ENCODE measurements at regions not wholly inside any gene's neighbourhood (a gene's known extent, or its start where the extent isn't known, plus 50 kb on each side); places are given as distances from the start of the nearest gene placed in this dataset.

- POLR2A ChIA-PET (ENCODE audit: partially characterized antibody) = no interaction called here
- Histone ChIP-seq H3K9ac (replicated peaks in 1 of 4; ENCODE audit: extremely low read depth in 1 of 4, low read depth in 3 of 4, low read length in 3 of 4) (no peak overlapping the region), H3K4me3 (ENCODE audit: extremely low read depth in 1 of 4, insufficient read depth in 2 of 4, low read depth in 3 of 4, low read length in 4 of 4) (no peak overlapping the region), H2BK120ac (replicated peaks; ENCODE audit: low read depth, low read length) (no peak overlapping the region), H2BK20ac (ENCODE audit: low read length) (no peak overlapping the region), H4K91ac (replicated peaks; ENCODE audit: insufficient read length, low read length) (no peak overlapping the region), H2BK5ac (ENCODE audit: low read depth, low read length) (no peak overlapping the region), H2BK12ac (ENCODE audit: low read depth, low read length) (no peak overlapping the region), H2BK15ac (ENCODE audit: low read length) (no peak overlapping the region), H3K36me3 (ENCODE audit: control insufficient read depth in 2 of 4, insufficient read depth in 4 of 4, low read length in 3 of 4) (no peaks in the 10 kb centered on the region), H3K79me2 (ENCODE audit: control insufficient read depth in 1 of 2, insufficient read depth in 2 of 2, low read length in 2 of 2) (no peaks in the 10 kb centered on the region), H3K27ac (ENCODE audit: low read depth, low read length) (no peak overlapping the region), H4K5ac (ENCODE audit: insufficient read length, low read depth, low read length) (no peak overlapping the region), H3K56ac (replicated peaks; ENCODE audit: insufficient read length, low read depth, low read length) (no peak overlapping the region), H3K18ac (ENCODE audit: extremely low read depth, low read length) (no peak overlapping the region), H3K27me3 (replicated peaks in 1 of 4; ENCODE audit: control insufficient read depth in 3 of 4, extremely low read depth in 1 of 4, insufficient read depth in 3 of 4, low read length in 3 of 4) (peaks cover 0 to 1% (median 0%) of the 10 kb centered on the region in 4 experiments; a peak in 1 of 7 replicates), H4K20me1 (replicated peaks in 1 of 2; ENCODE audit: control insufficient read depth in 1 of 2, insufficient read depth in 2 of 2, low read length in 2 of 2) (no peaks in the 10 kb centered on the region), H3K23ac (ENCODE audit: insufficient read length) (no peak overlapping the region), H3K4me1 (replicated peaks in 1 of 4; ENCODE audit: control insufficient read depth in 3 of 4, insufficient read depth in 4 of 4, low read length in 3 of 4) (no peaks in the 10 kb centered on the region), H3K9me3 (ENCODE audit: insufficient read depth in 2 of 2, low read depth in 1 of 2, low read length in 1 of 2) (no peaks in the 10 kb centered on the region), H3K79me1 (ENCODE audit: low read depth, low read length) (no peaks in the 10 kb centered on the region), H4K8ac (ENCODE audit: extremely low read depth, insufficient read depth, low read length) (no peak overlapping the region), H3K23me2 (ENCODE audit: low read depth, low read length) (no peaks in the 10 kb centered on the region), H3K4me2 (ENCODE audit: insufficient read depth in 1 of 2, low read depth in 2 of 2, low read length in 2 of 2) (no peak overlapping the region), H2AFZ (ENCODE audit: low read length) (no peak overlapping the region; the same call in 1 of the 2 replicates), H2AK5ac (ENCODE audit: low read depth, low read length) (no peak overlapping the region), H3K4ac (replicated peaks; ENCODE audit: insufficient read length, low read depth, low read length) (no peak overlapping the region), H3K14ac (ENCODE audit: insufficient read length) (no peak overlapping the region)
- DNase-seq (ENCODE audit: low read depth in 1 of 2, low spot score in 2 of 2) = no peak
- WGBS, 2 experiments (ENCODE audit: extremely low coverage in 1 of 2, insufficient coverage in 1 of 2, insufficient read length in 1 of 2, insufficient replicate concordance in 2 of 2, low coverage in 1 of 2, low lambda C conversion rate in 2 of 2, missing lambda C conversion rate in 1 of 2) = 70% methylated on average over 1 of the region's 1 CpG; no CpG with 5 or more reads in 1 of the 2 experiments
- FAIRE-seq = no peak
- CTCF ChIA-PET (ENCODE audit: partially characterized antibody) = interaction anchor here (0.6 kb wide), 1 partner anchor 378 kb away, joined by 5 read pairs; no protein-coding TSS in a partner anchor
- TF ChIP-seq JUN (IDR thresholded peaks at IDR 0.05; ENCODE audit: low read depth, low read length) (no peak), SUZ12 (IDR thresholded peaks at IDR 0.05; ENCODE audit: low read length) (no peak), KDM1A (IDR thresholded peaks at IDR 0.05; ENCODE audit: borderline replicate concordance, low read length) (no peak), EZH2 (IDR thresholded peaks at IDR 0.05; ENCODE audit: low read depth, low read length, severe bottlenecking) (no peak), BCL11A (IDR thresholded peaks at IDR 0.05; ENCODE audit: low read depth in 2 of 2, low read length in 2 of 2) (no peak), RXRA (IDR thresholded peaks at IDR 0.05; ENCODE audit: insufficient read depth, low read depth, low read length) (no peak), BRCA1 (IDR thresholded peaks at IDR 0.05; ENCODE audit: low read depth, low read length) (no peak), RBBP5 (IDR thresholded peaks at IDR 0.05; ENCODE audit: borderline replicate concordance, low read depth, low read length) (no peak), SAP30 (IDR thresholded peaks at IDR 0.05; ENCODE audit: insufficient read depth, insufficient replicate concordance, low read length) (no peak), CTCF (IDR thresholded peaks at IDR 0.05; ENCODE audit: control extremely low read depth in 1 of 3, insufficient read depth in 1 of 3, low read depth in 1 of 3, low read length in 3 of 3) (no peak), ATF3 (IDR thresholded peaks at IDR 0.05; ENCODE audit: insufficient read depth, low read depth, low read length) (no peak)
Observed at GRCh38 chr6:91646649-91647048, 1059.8 kb upstream of the MAP3K7 start.

Measured in H1 (cell line).